ENCODE measurements at regions not wholly inside any gene's neighbourhood (a gene's known extent, or its start where the extent isn't known, plus 50 kb on each side); places are given as distances from the start of the nearest gene placed in this dataset.

- no peak overlapping the region for H3K9ac ChIP-seq (ENCODE audit: insufficient read depth, low read length, poor library complexity, severe bottlenecking)
- no peaks in the 10 kb centered on the region for H3K27me3 ChIP-seq (ENCODE audit: control insufficient read depth in 2 of 2, insufficient read depth in 2 of 2, low read length in 2 of 2)
- no peak for TF ChIP-seq CTCF (IDR thresholded peaks at IDR 0.05)
- peaks cover 4 to 9% of the 10 kb centered on the region in 2 donors for H3K9me3 ChIP-seq (replicated peaks in 1 of 2; ENCODE audit: control insufficient read depth in 1 of 2, insufficient read depth in 1 of 2, low read length in 2 of 2)
- WGBS (ENCODE audit: insufficient coverage), result no CpG with 5 or more reads among the region's 3 CpGs
- H4K20me1 ChIP-seq (ENCODE audit: insufficient read depth, low read length), result no peaks in the 10 kb centered on the region
- H3K36me3 ChIP-seq (replicated peaks in 1 of 2; ENCODE audit: control insufficient read depth in 1 of 2, insufficient read depth in 2 of 2, low read length in 2 of 2), result no peaks in the 10 kb centered on the region
- no peak for DNase-seq
- no peak overlapping the region for H3K4me3 ChIP-seq (replicated peaks in 1 of 3; ENCODE audit: low read depth in 2 of 3, low read length in 3 of 3)
- no peak overlapping the region for H3K4me3 Mint-ChIP-seq
- H3K4me1 Mint-ChIP-seq, result no peaks in the 10 kb centered on the region
- intact Hi-C loops (cut with micrococcal nuclease), result no loop called here
- H3K36me3 Mint-ChIP-seq, result no peaks in the 10 kb centered on the region
- H3K4me2 ChIP-seq (replicated peaks; ENCODE audit: extremely low read depth, low read length, poor library complexity, severe bottlenecking), result no peak overlapping the region
- peaks cover 0 to 8% (median 5%) of the 10 kb centered on the region in 7 donors for H3K9me3 Mint-ChIP-seq
- no peak overlapping the region for H2AFZ ChIP-seq (ENCODE audit: insufficient read depth, low read depth, low read length, poor library complexity, severe bottlenecking)
- no peaks in the 10 kb centered on the region for H3K4me1 ChIP-seq (ENCODE audit: control insufficient read depth in 1 of 2, insufficient read depth in 2 of 2, low read length in 2 of 2)
- no peaks in the 10 kb centered on the region for H3K27me3 Mint-ChIP-seq (ENCODE audit: low read depth in 3 of 3)
- H3K79me2 ChIP-seq (ENCODE audit: insufficient read depth, low read length), result no peaks in the 10 kb centered on the region
- no peak overlapping the region for H3K27ac ChIP-seq (ENCODE audit: low read depth in 1 of 2, low read length in 2 of 2)
- no peak overlapping the region for H3K27ac Mint-ChIP-seq
These were observed 167.1 kb downstream of the ATP6V1G3 start for GRCh38 chr1:198373376-198373775.

Measured in CD14-positive monocyte (primary cell).